Activated B cell treated with CpG ODN at 0.5 μM for 24 hours (primary cell): ENCODE measurements at regions not wholly inside any gene's neighbourhood (a gene's known extent, or its start where the extent isn't known, plus 50 kb on each side); places are given as distances from the start of the nearest gene placed in this dataset.

Source experiments
- ATAC-seq: fragments of 200-7000 bp; cut with Tn5 transposase; one replicate; pipeline ENCODE4 v1.10.0; 2021; ENCODE audit warnings: low read depth, mild to moderate bottlenecking, moderate library complexity
- CTCF ChIA-PET: fragments of 350-600 bp; sonication (Branson Sonifier 250); formaldehyde crosslinking; loops from one replicate; lab custom pipeline; 2021; ENCODE audit warnings: antibody characterized with exemption; lab: Charles Lee
- POLR2A ChIA-PET: fragments of 350-600 bp; sonication (Branson Sonifier 250); formaldehyde crosslinking; loops from one replicate; lab custom pipeline; 2021; ENCODE audit warnings: antibody characterized with exemption; lab: Charles Lee
- DNase-seq: peaks from one replicate; pipeline ENCODE4 v3.0.0; 2022
- H3K27ac Mint-ChIP-seq: one replicate; pipeline ENCODE4 v1.8.0; 2020; ENCODE audit warnings: mixed read lengths
- H3K27me3 Mint-ChIP-seq: one replicate; pipeline ENCODE4 v1.8.0; 2021; ENCODE audit warnings: mixed read lengths
- H3K36me3 Mint-ChIP-seq: one replicate; pipeline ENCODE4 v1.8.0; 2021; ENCODE audit warnings: low read depth, mixed read lengths
- H3K4me1 Mint-ChIP-seq: one replicate; pipeline ENCODE4 v1.8.0; 2021; ENCODE audit warnings: mixed read lengths
- H3K4me3 Mint-ChIP-seq: one replicate; pipeline ENCODE4 v1.8.0; 2020; ENCODE audit warnings: mild to moderate bottlenecking, mixed read lengths
- H3K9me3 Mint-ChIP-seq: one replicate; pipeline ENCODE4 v1.8.0; 2020; ENCODE audit warnings: mixed read lengths
- intact Hi-C: fragments of 100-400 bp; cut with micrococcal nuclease; formaldehyde crosslinking; loops from one replicate; pipeline ENCODE4 v1.15.1; 2024
- TF ChIP-seq, protein P1 (sequence below): fragments of 200-600 bp; IDR thresholded peaks from one replicate; pipeline ENCODE4 v1.8.0; 2022; ENCODE audit warnings: antibody characterized with exemption, mild to moderate bottlenecking

DNA sequence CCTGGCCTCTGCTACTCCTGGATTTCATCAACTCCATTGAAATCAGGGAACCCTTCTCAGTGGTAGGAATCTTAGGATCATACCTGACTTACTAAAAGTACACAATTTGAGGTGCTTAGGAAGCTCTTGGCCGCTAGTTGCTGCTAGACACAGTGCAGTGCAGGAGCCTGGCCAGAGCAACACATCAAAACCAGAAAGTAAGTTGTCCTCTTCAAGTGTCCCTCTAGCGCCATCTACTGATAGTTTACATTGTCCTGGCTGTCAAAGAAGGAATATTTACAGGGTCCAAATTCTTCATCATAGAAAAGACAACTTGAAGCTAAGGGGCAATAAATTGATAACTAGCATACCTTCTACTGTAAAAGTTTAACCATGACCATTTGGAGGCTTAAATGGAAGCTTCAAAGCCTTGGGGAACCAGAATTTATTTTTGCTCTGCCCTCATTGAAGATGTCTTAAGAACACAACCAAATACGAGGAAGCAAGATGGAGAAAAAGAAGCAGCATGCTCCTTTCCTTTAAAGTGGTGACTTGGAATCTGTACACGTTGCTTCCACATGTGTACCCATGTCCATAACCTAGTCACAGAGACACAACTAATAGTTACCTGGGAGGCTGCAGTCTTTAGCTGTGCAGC, 889.1 kb upstream of the GCFC2 start:
- ATAC-seq (no peak), DNase-seq (no peak)
- H3K4me1 Mint-ChIP-seq, result no peaks in the 10 kb centered on the region
- POLR2A ChIA-PET, result no interaction called here
- CTCF ChIA-PET, result no interaction called here
- no peak overlapping the region for H3K4me3 Mint-ChIP-seq
- intact Hi-C loops, result no loop called here
- no peaks in the 10 kb centered on the region for H3K36me3 Mint-ChIP-seq
- no peak overlapping the region for H3K27ac Mint-ChIP-seq
- no peaks in the 10 kb centered on the region for H3K9me3 Mint-ChIP-seq
- H3K27me3 Mint-ChIP-seq, result no peaks in the 10 kb centered on the region
- TF ChIP-seq, protein P1, sequence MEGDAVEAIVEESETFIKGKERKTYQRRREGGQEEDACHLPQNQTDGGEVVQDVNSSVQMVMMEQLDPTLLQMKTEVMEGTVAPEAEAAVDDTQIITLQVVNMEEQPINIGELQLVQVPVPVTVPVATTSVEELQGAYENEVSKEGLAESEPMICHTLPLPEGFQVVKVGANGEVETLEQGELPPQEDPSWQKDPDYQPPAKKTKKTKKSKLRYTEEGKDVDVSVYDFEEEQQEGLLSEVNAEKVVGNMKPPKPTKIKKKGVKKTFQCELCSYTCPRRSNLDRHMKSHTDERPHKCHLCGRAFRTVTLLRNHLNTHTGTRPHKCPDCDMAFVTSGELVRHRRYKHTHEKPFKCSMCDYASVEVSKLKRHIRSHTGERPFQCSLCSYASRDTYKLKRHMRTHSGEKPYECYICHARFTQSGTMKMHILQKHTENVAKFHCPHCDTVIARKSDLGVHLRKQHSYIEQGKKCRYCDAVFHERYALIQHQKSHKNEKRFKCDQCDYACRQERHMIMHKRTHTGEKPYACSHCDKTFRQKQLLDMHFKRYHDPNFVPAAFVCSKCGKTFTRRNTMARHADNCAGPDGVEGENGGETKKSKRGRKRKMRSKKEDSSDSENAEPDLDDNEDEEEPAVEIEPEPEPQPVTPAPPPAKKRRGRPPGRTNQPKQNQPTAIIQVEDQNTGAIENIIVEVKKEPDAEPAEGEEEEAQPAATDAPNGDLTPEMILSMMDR, result no peak

DNA sequence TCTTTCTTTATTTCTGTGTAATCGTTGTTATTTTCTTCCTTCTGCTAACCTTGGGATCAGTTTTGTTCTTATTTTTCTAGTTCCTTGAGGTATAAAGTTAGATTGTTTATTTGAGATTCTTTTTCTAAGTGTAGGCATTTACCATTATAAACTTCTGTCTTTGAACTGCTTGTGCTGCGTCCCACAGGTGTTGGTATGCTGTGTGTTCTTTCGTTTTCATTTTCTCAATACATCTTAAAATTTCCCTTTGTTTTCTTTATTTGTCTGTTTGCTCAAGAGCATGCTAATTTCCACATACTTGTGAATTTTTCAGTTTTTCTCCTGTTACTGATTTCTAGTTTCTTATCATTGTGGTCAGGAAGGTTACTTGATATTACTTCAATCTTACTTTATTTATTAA, 873.8 kb upstream of the GCFC2 start:
- H3K4me3 Mint-ChIP-seq, result no peak overlapping the region
- POLR2A ChIA-PET, result no interaction called here
- H3K36me3 Mint-ChIP-seq, result no peaks in the 10 kb centered on the region
- CTCF ChIA-PET, result no interaction called here
- no peaks in the 10 kb centered on the region for H3K27me3 Mint-ChIP-seq
- no peak overlapping the region for H3K27ac Mint-ChIP-seq
- DNase-seq (no peak), ATAC-seq (no peak)
- intact Hi-C loops, result no loop called here
- no peaks in the 10 kb centered on the region for H3K4me1 Mint-ChIP-seq
- TF ChIP-seq, protein P1, result no peak
- H3K9me3 Mint-ChIP-seq, result no peaks in the 10 kb centered on the region

DNA sequence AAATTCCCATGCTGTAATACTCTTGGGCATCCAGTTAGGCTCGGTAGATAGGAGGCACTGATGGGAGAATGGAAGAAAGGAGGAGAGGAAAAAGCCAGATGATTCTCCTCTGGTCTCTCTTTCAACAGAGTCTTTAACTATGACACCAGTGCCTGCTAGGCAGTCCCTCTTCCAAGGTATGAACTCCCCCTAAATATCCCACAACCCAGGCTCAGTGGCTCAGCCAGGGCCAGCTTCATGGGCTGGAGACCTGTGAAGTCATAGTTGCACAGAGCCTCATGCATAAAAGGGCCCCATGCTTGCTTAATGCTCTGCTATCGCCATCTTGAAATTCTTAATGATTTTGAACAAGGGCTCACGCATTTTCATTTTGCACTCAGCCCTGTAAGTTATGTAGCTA, 869.2 kb upstream of the GCFC2 start:
- intact Hi-C loops, result no loop called here
- no peak overlapping the region for H3K27ac Mint-ChIP-seq
- H3K36me3 Mint-ChIP-seq, result no peaks in the 10 kb centered on the region
- H3K4me3 Mint-ChIP-seq, result no peak overlapping the region
- H3K4me1 Mint-ChIP-seq, result no peaks in the 10 kb centered on the region
- TF ChIP-seq, protein P1, result no peak
- ATAC-seq (no peak), DNase-seq (no peak)
- ChIA-PET CTCF (no interaction called here), POLR2A (no interaction called here)
- H3K27me3 Mint-ChIP-seq, result no peaks in the 10 kb centered on the region
- no peaks in the 10 kb centered on the region for H3K9me3 Mint-ChIP-seq

DNA sequence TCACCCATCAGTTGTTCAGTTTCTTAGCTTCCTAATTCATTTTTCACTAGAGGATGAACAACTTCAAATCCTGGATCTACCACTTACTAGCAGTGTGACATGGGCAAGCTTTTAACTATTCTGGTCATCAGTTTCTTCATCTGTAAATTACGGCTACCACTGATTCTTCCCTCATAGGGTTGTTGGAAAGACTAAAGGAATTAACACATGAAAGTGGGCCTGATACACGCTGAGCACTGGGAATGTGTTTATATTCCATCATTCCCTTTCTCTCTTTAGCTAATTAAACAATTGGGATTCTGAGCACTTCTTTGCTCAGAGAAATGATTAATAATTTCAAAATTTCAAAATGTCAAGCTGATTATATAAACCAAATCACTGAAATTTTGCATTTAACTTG, 862.3 kb upstream of the GCFC2 start:
- no peaks in the 10 kb centered on the region for H3K36me3 Mint-ChIP-seq
- ATAC-seq (no peak), DNase-seq (no peak)
- H3K4me1 Mint-ChIP-seq, result no peaks in the 10 kb centered on the region
- peaks cover 2% of the 10 kb centered on the region for H3K9me3 Mint-ChIP-seq
- no peaks in the 10 kb centered on the region for H3K27me3 Mint-ChIP-seq
- H3K4me3 Mint-ChIP-seq, result no peak overlapping the region
- no peak overlapping the region for H3K27ac Mint-ChIP-seq
- intact Hi-C loops, result no loop called here
- CTCF ChIA-PET, result no interaction called here
- TF ChIP-seq, protein P1, result no peak
- POLR2A ChIA-PET, result no interaction called here

DNA sequence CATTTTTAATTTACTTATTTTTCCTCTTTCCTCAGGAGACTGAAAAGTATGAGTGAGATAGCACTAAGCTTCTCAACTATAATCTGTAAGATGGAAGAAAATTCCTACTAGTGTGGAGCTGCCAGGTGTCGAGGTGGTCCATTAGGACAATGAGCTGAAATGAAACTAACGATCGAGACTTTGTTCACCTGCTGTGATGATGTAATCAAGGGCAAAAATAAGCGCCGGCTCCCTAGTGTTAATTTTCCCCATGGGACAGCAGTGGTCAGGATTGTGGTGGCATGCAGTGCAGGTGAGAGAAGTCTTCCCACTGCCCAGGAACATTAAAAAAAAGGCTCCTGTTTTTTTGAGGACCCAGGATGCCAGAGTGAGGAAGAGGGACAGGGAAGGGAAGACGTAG, 859.1 kb upstream of the GCFC2 start:
- intact Hi-C loops, result no loop called here
- H3K27ac Mint-ChIP-seq, result no peak overlapping the region
- no peaks in the 10 kb centered on the region for H3K36me3 Mint-ChIP-seq
- ChIA-PET POLR2A (no interaction called here), CTCF (no interaction called here)
- no peak for ATAC-seq
- peaks cover 2% of the 10 kb centered on the region for H3K9me3 Mint-ChIP-seq
- TF ChIP-seq, protein P1, result no peak
- no peaks in the 10 kb centered on the region for H3K4me1 Mint-ChIP-seq
- DNase-seq, result no peak
- no peak overlapping the region for H3K4me3 Mint-ChIP-seq
- H3K27me3 Mint-ChIP-seq, result no peaks in the 10 kb centered on the region
